ENCODE measurements at regions not wholly inside any gene's neighbourhood (a gene's known extent, or its start where the extent isn't known, plus 50 kb on each side); places are given as distances from the start of the nearest gene placed in this dataset.

- RAD21 ChIA-PET (ENCODE audit: unreplicated experiment), result interaction anchor here (1.3 kb wide), 1 partner anchor 167 kb away, joined by 7 read pairs; no protein-coding TSS in a partner anchor
- no peak overlapping the region for H3K27ac ChIP-seq (ENCODE audit: control insufficient read depth, insufficient read depth)
- FAIRE-seq (no peak), ATAC-seq (no peak), DNase-seq (ENCODE audit: low read depth, low spot score) (no peak)
- WGBS (ENCODE audit: insufficient coverage, insufficient replicate concordance, low lambda C conversion rate, missing lambda C conversion rate), result 100% methylated on average over 6 of the region's 6 CpGs
- H3K9me3 ChIP-seq (replicated peaks; ENCODE audit: control insufficient read depth, insufficient read depth, low read length), result no peaks in the 10 kb centered on the region
- BruUV-seq (replicated peaks), result no TSS peak
- H3K9ac ChIP-seq (ENCODE audit: control insufficient read depth, insufficient read depth, low read length), result no peak overlapping the region
- no peaks in the 10 kb centered on the region for H3K79me2 ChIP-seq (ENCODE audit: control insufficient read depth, insufficient read depth, low read length)
- H2AFZ ChIP-seq (ENCODE audit: control insufficient read depth, low read depth, low read length), result no peak overlapping the region
- no peak overlapping the region for H3K4me3 ChIP-seq
- no peaks in the 10 kb centered on the region for H3K4me1 ChIP-seq (ENCODE audit: control insufficient read depth, insufficient read depth, low read length)
- no peaks in the 10 kb centered on the region for H3K36me3 ChIP-seq (ENCODE audit: control insufficient read depth in 2 of 2, insufficient read depth in 2 of 2, low read length in 1 of 2)
- no peaks in the 10 kb centered on the region for H4K20me1 ChIP-seq (ENCODE audit: control insufficient read depth, insufficient read depth)
- TF ChIP-seq FOXK2 (IDR thresholded peaks at IDR 0.05) (no peak), SMC3 (IDR thresholded peaks at IDR 0.05; ENCODE audit: borderline replicate concordance, low read length) (peak; percentile 9; the same call in 1 of the 2 replicates), CTCF (IDR thresholded peaks at IDR 0.05 in 2 of 3, conservative IDR thresholded peaks at IDR 0.05 in 1 of 3; ENCODE audit: control insufficient read depth in 2 of 3, extremely low read depth in 1 of 3, insufficient read depth in 1 of 3, low read depth in 3 of 3, low read length in 3 of 3) (peak in 2 of 3 experiments; percentile 15 to 23; a peak in 2 of 6 replicates), RAD21 (IDR thresholded peaks at IDR 0.05; ENCODE audit: insufficient read depth, low read depth, low read length) (0 out of 2 replicates have a peak, but pooled peaks have one; percentile 9)
- H3K27me3 ChIP-seq (replicated peaks in 1 of 2; ENCODE audit: control insufficient read depth in 2 of 2, insufficient read depth in 2 of 2, low read length in 1 of 2), result no peaks in the 10 kb centered on the region
- intact Hi-C loops (cut with micrococcal nuclease; ENCODE audit: unreplicated experiment) (no loop called here), in situ Hi-C loops (cut with MboI) (no loop called here)
- no peak overlapping the region for H3K4me2 ChIP-seq (ENCODE audit: control insufficient read depth, insufficient read depth)
- SMC1A ChIA-PET (ENCODE audit: uncharacterized antibody, unreplicated experiment), result interaction anchor here (1.0 to 2.0 kb wide), 2 partner anchors 43 to 167 kb away, joined by 5 to 6 read pairs; no protein-coding TSS in a partner anchor
- POLR2A ChIA-PET, result no interaction called here
- CTCF ChIA-PET, result interaction anchor here (0.9 to 1.8 kb wide), 3 partner anchors 11 to 167 kb away, joined by 3 to 8 read pairs (median 5); no protein-coding TSS in a partner anchor
Observed at GRCh38 chr4:17280261-17281018, 231.4 kb downstream of the QDPR start.
